GM18873 (cell line): ENCODE measurements at regions not wholly inside any gene's neighbourhood (a gene's known extent, or its start where the extent isn't known, plus 50 kb on each side); places are given as distances from the start of the nearest gene placed in this dataset.
A peak's percentile ranks its signal among the peaks of the same experiment; 100 is the strongest.

Source experiments
- ATAC-seq: cut with Tn5 transposase; IDR thresholded peaks from one replicate; pipeline ENCODE4 v1.9.1; 2021; ENCODE audit warnings: mild to moderate bottlenecking, moderate library complexity, moderate number of reproducible peaks; ENCODE audit not compliant: unreplicated experiment, low FRiP score

- no peak for ATAC-seq
These were observed 193.5 kb upstream of the HDAC9 start for GRCh38 chr7:18302097-18302496.

- no peak for ATAC-seq
These were observed 189.7 kb upstream of the HDAC9 start for GRCh38 chr7:18305866-18306265.

DNA sequence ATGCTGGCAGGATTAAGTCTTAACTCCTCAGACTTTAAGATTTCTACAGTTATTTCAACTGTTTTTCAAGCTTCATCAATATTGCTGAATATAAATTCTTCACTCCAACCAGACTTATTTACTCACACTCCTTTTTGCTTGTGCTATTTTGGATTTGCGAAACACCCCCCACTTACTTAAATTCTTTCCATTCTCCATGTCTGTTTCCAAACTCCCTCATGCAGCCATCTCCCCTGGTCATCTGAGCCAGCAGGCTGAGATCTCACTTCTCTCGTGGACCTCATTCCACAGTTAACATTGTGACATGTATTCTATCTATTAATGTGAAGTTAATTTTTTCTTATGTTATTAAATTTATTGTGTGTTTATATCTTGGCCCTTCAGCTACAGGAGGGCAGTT is 188.9 kb upstream of the HDAC9 start:
- no peak for ATAC-seq

- no peak for ATAC-seq
These were observed 186.6 kb upstream of the HDAC9 start for GRCh38 chr7:18308938-18309337.

DNA sequence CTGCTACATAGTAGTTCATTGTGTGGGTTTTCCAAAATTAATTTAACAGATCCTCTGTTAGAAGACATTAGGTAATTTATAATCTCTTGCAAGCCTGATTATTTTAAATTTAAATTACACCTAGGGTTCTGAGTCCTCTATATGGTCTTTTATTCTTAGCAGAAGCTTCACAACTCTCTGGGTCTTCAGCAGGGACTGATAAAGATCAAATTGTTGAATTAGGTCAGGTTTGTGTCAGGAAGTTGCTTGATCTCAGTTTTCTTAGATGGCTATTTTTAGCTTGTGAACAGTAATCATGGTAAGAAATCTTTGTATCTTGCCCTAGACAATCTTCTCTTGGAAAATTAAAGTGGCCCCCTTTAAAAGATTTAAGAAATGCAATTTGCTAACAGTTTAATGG is 183.1 kb upstream of the HDAC9 start:
- no peak for ATAC-seq

- ATAC-seq = no peak
These were observed 181.6 kb upstream of the HDAC9 start for GRCh38 chr7:18313965-18314364.

- no peak for ATAC-seq
These were observed 180.3 kb upstream of the HDAC9 start for GRCh38 chr7:18315241-18315640.

DNA sequence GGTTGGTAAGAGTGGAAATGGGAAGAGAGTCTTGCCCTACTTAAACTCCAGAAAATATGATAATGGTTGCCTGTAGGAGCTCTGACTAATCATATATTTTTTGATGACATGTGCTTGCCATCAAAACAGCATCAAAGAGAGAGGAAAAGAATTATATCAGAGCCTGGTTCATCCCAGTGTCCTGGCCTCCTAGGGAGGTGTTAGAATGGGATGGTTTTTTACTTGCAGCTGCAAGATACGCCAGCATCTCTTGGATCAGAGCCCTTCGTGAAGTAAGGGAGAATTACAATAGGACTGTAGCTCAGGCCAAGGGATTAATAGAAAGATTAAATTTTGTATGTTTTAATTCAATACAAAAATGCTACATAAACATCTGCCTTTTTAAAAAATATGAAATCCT is 177.6 kb upstream of the HDAC9 start:
- no peak for ATAC-seq

DNA sequence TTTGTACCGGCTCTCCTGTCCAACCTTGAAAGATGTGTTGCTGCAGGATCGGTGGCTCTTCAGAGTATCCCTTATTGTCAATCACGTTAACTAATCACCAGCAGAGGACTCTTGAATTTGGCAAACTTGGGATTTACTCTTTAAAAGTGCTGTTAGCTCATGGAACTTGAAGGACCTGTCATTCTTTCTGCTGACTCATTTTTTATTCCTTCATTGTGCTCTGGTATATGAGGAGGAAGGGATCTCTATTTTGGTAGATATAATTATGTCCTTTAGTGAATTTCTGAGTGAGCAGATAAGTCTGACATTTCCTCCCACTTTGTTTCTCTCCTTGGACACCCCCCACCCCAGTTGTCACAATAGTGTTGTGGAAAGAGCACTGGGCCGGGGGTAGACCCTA is 175.1 kb upstream of the HDAC9 start:
- ATAC-seq = no peak

DNA sequence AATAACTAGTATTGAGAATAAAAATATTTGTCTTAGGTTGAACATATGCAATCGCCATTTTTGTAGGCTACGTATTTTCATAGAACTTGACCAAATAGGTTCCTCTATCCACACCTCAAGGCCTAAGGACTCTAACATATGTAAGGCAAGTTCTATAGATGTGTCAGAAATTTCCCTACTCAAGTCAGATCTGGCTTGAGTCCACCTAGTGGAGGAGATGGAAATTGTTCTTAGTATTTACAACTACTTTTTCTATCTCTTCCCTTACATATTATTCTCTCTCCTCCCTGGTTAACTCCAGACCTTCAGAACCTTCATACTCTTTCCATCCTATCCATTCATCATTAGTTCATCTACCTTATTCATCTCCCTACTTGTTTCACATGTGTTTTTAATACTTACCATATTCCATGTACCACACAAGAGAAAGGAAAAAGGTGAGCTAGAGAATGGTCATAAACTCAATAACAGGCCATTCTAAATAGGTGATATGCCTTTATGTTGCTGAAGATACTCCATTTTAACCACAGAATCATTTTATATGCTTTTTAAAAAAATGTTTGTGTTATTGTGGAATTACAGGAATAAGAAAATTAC is 174.5 kb upstream of the HDAC9 start:
- ATAC-seq = peak; percentile 78

DNA sequence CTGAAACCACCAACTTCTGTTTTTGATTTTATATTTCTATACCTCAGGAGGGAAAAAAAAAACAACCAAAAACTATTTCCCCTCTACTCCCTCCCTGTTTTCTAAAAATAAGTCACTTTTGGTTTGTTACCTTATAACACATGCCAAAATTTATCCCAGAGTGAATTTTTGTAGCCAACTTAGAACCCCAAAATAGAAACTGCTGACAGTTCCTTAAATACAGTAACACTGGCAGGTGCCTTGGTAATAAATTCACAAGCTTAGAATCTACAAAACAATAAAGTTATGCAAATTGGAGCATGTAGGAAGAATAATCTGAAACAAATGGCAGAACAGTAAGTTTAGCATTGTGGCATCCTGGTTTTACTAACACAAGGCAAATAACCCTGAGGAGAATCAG is 165.0 kb upstream of the HDAC9 start:
- ATAC-seq = no peak

DNA sequence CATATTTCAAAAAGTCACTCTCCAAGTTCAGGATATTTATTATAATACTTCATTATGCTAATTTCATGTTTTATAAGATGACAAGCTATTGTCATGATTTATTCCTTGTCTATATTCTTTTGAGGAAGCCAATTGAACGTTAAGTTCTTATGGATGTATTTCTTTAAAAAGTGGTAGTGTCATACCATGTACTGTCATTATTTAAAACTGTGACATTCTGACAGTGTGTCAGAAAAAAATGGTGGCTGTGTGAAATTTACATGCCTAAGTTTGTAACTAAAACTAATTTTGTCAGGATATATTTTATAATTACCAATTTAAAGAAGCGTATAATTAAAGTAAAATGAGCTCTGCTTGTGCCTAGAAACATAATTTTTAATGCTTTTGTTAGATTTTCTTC is 158.9 kb upstream of the HDAC9 start:
- ATAC-seq = no peak

- ATAC-seq = no peak
These were observed 158.3 kb upstream of the HDAC9 start for GRCh38 chr7:18337048-18337809.

DNA sequence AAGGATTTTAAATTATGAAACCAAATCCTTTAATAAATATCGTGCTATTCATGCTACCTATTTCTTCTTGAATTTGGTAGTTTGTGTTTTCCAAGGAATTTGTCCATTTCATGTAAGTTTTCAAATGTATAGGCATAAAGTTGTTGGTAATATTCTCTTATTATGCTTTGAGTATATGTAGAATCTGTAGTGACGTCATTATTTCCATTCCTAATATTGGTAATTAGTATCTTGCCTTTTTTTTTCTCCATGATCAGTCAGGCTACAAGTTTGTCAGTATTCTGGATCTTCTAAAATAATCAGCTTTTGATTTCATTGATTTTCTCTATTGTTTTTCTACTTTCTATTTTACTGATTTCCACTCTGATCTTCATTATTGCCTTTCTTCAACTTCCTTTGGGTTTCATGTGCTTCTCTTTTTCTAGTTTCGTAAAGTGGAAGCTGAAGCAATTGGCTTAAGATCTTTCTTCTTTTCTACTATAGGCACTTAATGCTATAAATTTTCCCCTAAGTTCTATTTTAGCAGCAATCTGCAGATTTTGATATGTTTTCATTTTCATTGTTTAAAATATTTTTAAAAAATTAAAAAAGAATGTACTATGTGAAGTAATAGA is 156.5 kb upstream of the HDAC9 start:
- ATAC-seq = no peak

DNA sequence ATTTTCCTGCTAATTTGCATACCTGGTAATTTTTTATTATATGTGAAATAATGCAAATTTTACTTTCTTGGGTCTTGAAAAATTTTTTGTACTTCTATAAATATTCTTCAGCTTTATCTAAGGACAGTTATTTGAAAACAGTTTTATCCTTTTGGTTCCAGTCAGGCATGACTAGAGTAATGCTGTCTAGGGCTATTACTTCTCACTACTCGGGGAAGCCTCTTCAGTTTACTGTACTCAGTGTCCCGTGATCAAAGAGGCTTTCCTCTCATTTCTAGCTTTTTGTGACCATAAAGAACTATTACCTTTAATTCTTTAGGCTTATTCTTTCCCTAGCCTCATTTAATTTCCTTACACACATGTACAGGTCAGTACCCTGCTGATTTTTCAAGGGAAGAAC is 153.8 kb upstream of the HDAC9 start:
- ATAC-seq = no peak

DNA sequence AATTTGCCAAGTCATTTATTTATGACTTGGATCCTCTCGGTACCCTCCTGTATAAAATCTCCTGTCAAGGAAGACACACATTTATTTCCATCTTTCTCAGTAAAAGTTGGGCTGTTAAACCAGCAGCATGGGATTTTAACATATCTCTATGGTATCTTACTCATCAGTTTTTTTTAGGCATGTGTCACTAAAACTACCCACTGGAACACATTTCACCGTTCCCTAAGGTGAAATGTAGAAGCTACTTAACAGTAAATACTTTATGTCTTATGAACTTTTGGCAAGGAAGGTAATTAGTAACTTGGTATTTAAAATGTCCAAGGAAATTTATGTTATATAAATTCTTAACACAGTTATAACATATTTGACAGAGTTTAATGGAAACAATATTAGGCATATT is 152.5 kb upstream of the HDAC9 start:
- ATAC-seq = no peak

DNA sequence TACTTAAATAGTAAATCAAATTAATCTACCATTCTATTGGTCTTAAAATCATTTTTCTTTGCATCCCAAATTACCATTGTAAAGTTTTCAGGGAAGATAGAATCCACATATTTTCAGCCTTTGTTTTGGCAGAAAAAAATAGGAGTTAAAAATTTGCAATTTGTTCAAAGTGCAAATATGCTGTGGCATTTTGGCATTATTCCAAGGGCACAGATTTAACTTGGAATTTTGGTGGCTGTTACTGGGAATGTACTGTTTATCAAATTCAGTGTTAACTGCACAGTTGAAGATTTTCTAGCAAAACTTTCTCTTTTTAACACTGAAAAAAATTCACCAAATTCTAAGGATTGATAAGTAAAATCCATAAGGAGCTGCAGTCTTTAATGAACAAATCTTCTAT is 151.0 kb upstream of the HDAC9 start:
- no peak for ATAC-seq

DNA sequence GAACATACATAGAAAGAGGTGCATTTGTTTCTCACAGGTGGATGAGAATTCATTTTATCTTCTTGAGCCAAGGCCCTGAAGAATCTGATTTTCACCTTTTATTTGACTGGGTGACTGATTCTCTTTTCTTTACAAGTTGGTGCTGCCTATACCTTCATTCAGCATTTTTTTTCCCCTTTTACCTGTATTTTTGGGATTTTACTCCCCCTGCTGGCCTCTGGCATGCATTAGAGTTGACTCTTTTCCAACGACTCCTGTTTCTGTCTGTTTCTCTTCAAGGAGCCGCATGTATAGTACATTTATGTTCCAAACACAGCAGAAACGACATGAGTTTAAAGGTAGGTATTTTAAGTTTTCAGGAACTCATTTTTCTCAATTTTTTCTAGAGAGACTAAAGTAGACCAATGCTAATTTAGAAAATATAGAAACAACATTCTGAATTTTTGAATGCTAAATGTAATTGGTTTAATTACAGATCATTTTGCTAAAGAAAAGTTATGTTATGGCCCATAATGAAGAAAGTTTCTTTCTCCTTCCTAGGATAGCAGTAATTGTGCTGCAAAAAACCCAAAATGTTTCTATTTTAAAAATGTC is 149.8 kb upstream of the HDAC9 start:
- ATAC-seq = no peak

DNA sequence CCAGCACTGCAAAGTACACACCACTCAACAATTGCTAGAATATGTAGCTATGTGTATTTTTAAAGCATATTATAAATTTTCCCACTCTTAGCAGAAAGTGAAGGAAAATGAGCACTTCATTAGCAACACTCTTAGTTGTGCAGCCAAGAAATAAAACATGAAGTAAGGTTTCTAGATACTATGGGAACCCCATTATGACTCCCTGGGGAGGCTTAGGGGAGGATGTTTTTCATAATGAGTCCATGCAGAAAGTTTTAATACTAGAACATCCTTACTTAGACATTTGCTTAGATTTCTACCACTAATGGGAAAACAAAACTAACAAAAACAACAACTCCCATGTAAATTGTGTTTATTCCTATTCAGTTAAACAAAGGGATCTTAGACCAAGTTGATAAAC is 148.4 kb upstream of the HDAC9 start:
- no peak for ATAC-seq

DNA sequence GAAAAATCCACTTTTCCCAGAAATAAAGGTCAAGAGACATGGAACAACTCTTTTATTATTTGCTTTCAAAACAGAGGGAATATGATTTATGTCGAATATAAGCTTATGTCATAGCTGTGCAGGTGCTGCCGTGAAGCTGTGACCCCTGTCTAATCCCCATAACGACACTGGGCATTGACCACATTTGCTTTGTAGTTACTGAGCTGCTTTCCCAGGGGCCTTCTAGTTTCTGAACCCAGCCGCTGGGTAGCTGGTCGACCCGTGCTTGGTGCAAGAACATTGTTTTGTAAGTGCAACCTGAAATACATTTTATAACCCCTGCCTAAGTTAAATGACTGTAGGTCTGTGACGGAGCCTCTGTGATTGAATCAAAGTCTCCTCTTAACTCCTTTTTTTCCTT is 144.9 kb upstream of the HDAC9 start:
- no peak for ATAC-seq

DNA sequence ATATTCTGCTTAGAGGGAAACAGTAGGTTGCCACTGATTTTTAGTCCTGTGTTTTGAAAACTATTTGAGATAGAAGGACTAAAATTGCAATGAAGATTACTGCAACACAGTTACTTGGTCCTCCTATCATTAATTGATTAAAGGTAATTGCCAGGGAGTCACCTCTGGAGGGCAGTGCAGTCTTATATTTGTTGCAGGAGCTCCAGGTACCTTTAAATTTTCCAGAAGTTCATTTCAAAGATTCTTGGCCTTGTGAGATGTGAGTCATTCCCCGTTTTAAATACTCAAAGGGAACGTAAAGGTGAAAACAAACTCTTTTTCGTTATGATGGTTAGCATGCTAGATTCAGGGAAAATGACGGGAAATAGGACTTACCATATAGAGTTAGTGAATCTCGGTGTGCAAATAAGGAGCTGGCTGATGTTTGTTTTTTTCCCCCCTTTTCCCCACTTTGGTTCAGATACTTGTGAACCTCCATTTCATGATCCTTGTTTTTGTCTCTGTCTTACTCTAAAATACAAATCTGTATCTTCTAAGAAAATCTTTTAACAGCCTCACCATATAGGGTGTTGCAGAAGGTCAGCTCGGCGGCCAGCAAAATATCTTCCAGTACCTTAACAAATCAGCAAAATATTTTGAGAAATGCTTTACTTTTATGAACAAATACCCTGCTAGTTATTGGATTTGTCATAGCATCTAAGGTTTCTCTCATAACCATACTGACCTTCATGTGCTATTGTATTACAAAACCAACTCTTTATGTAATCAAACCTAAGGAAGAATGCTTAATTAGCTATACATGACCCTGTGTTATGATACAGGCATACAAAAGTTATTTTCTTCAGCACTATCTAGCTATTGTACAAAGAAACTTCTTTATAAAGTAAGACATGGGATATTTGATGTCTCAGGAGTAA is 143.0 kb upstream of the HDAC9 start:
- ATAC-seq = peak; percentile 58
